Activated CD4-positive, alpha-beta T cell treated with anti-CD3 and anti-CD28 coated beads, Interleukin-2, amount 10 ng/mL, durations not matched to agents 24 days and 14 days (primary cell): ENCODE measurements at regions not wholly inside any gene's neighbourhood (a gene's known extent, or its start where the extent isn't known, plus 50 kb on each side); places are given as distances from the start of the nearest gene placed in this dataset.

Source experiments
- DNase-seq: peaks from one replicate; pipeline ENCODE4 v3.0.0; 2022
- H3K27ac Mint-ChIP-seq: one replicate; pipeline ENCODE4 v1.8.0; 2022; ENCODE audit warnings: mild to moderate bottlenecking, mixed read lengths
- H3K27me3 Mint-ChIP-seq: one replicate; pipeline ENCODE4 v1.8.0; 2022; ENCODE audit warnings: mixed read lengths
- H3K36me3 Mint-ChIP-seq: one replicate; pipeline ENCODE4 v1.8.0; 2022; ENCODE audit warnings: low read depth, mild to moderate bottlenecking, mixed read lengths
- H3K4me1 Mint-ChIP-seq: one replicate; pipeline ENCODE4 v1.8.0; 2021; ENCODE audit warnings: mixed read lengths
- H3K4me3 Mint-ChIP-seq: one replicate; pipeline ENCODE4 v1.8.0; 2022; ENCODE audit warnings: mild to moderate bottlenecking, moderate library complexity, mixed read lengths
- H3K9me3 Mint-ChIP-seq: one replicate; pipeline ENCODE4 v1.8.0; 2021; ENCODE audit warnings: mixed read lengths
- intact Hi-C: fragments of 100-400 bp; cut with micrococcal nuclease; formaldehyde crosslinking; loops from one replicate; pipeline ENCODE4 v1.15.1; 2023

GRCh38 chr5:39867923-39868322 is 443.1 kb upstream of the DAB2 start:
- no peaks in the 10 kb centered on the region for H3K4me1 Mint-ChIP-seq
- intact Hi-C loops: no loop called here
- H3K27ac Mint-ChIP-seq: no peak overlapping the region
- H3K9me3 Mint-ChIP-seq: peaks cover 9% of the 10 kb centered on the region
- no peak overlapping the region for H3K4me3 Mint-ChIP-seq
- no peaks in the 10 kb centered on the region for H3K36me3 Mint-ChIP-seq
- no peaks in the 10 kb centered on the region for H3K27me3 Mint-ChIP-seq
- DNase-seq: no peak

GRCh38 chr5:39863926-39864552 is 439.3 kb upstream of the DAB2 start:
- Mint-ChIP-seq H3K27ac (no peak overlapping the region), H3K36me3 (no peaks in the 10 kb centered on the region), H3K27me3 (no peaks in the 10 kb centered on the region), H3K4me1 (no peaks in the 10 kb centered on the region), H3K4me3 (no peak overlapping the region), H3K9me3 (no peaks in the 10 kb centered on the region)
- intact Hi-C loops: no loop called here
- DNase-seq: no peak

- no peak for DNase-seq
- intact Hi-C loops: no loop called here
- no peak overlapping the region for H3K27ac Mint-ChIP-seq
- no peaks in the 10 kb centered on the region for H3K9me3 Mint-ChIP-seq
- no peaks in the 10 kb centered on the region for H3K4me1 Mint-ChIP-seq
- peaks cover 5% of the 10 kb centered on the region for H3K27me3 Mint-ChIP-seq
- no peaks in the 10 kb centered on the region for H3K36me3 Mint-ChIP-seq
- H3K4me3 Mint-ChIP-seq: no peak overlapping the region
These were observed 432.3 kb upstream of the DAB2 start for GRCh38 chr5:39857041-39857440.

- intact Hi-C loops: no loop called here
- peaks cover 5% of the 10 kb centered on the region for H3K27me3 Mint-ChIP-seq
- H3K27ac Mint-ChIP-seq: no peak overlapping the region
- H3K4me1 Mint-ChIP-seq: no peaks in the 10 kb centered on the region
- H3K9me3 Mint-ChIP-seq: no peaks in the 10 kb centered on the region
- H3K4me3 Mint-ChIP-seq: no peak overlapping the region
- DNase-seq: no peak
- H3K36me3 Mint-ChIP-seq: no peaks in the 10 kb centered on the region
These were observed 430.1 kb upstream of the DAB2 start for GRCh38 chr5:39854771-39855410.

- Mint-ChIP-seq H3K36me3 (no peaks in the 10 kb centered on the region), H3K27me3 (peaks cover 3% of the 10 kb centered on the region), H3K27ac (no peak overlapping the region), H3K4me3 (no peak overlapping the region), H3K4me1 (no peaks in the 10 kb centered on the region), H3K9me3 (no peaks in the 10 kb centered on the region)
- intact Hi-C loops: no loop called here
- DNase-seq: no peak
These were observed 425.5 kb upstream of the DAB2 start for GRCh38 chr5:39850291-39850690.

GRCh38 chr5:39846144-39846543 is 421.4 kb upstream of the DAB2 start:
- Mint-ChIP-seq H3K4me1 (no peaks in the 10 kb centered on the region), H3K9me3 (no peaks in the 10 kb centered on the region), H3K36me3 (no peaks in the 10 kb centered on the region), H3K27ac (no peak overlapping the region), H3K4me3 (no peak overlapping the region), H3K27me3 (peaks cover 4% of the 10 kb centered on the region)
- no peak for DNase-seq
- intact Hi-C loops: no loop called here

GRCh38 chr5:39843767-39844166 is 419.0 kb upstream of the DAB2 start:
- no peaks in the 10 kb centered on the region for H3K9me3 Mint-ChIP-seq
- intact Hi-C loops: no loop called here
- no peaks in the 10 kb centered on the region for H3K4me1 Mint-ChIP-seq

GRCh38 chr5:39835371-39835770 is 410.6 kb upstream of the DAB2 start:
- Mint-ChIP-seq H3K4me1 (no peaks in the 10 kb centered on the region), H3K27ac (no peak overlapping the region), H3K27me3 (no peaks in the 10 kb centered on the region), H3K36me3 (no peaks in the 10 kb centered on the region), H3K9me3 (no peaks in the 10 kb centered on the region), H3K4me3 (no peak overlapping the region)
- intact Hi-C loops: no loop called here
- no peak for DNase-seq

More at GRCh38 chr5:39843767-39844166, 419.0 kb upstream of the DAB2 start:
- Mint-ChIP-seq H3K4me3 (no peak overlapping the region), H3K27ac (no peak overlapping the region), H3K36me3 (no peaks in the 10 kb centered on the region), H3K27me3 (peaks cover 4% of the 10 kb centered on the region)
- no peak for DNase-seq

GRCh38 chr5:39829441-39829840 is 404.7 kb upstream of the DAB2 start:
- no peak for DNase-seq
- H3K4me3 Mint-ChIP-seq: no peak overlapping the region
- no peaks in the 10 kb centered on the region for H3K9me3 Mint-ChIP-seq
- H3K36me3 Mint-ChIP-seq: no peaks in the 10 kb centered on the region
- no peaks in the 10 kb centered on the region for H3K4me1 Mint-ChIP-seq
- intact Hi-C loops: no loop called here
- no peak overlapping the region for H3K27ac Mint-ChIP-seq
- no peaks in the 10 kb centered on the region for H3K27me3 Mint-ChIP-seq

- no peaks in the 10 kb centered on the region for H3K9me3 Mint-ChIP-seq
- no peaks in the 10 kb centered on the region for H3K4me1 Mint-ChIP-seq
- intact Hi-C loops: no loop called here
- H3K27ac Mint-ChIP-seq: no peak overlapping the region
- no peak overlapping the region for H3K4me3 Mint-ChIP-seq
- DNase-seq: no peak
- no peaks in the 10 kb centered on the region for H3K36me3 Mint-ChIP-seq
- H3K27me3 Mint-ChIP-seq: no peaks in the 10 kb centered on the region
These were observed 401.3 kb upstream of the DAB2 start for GRCh38 chr5:39826051-39826450.

GRCh38 chr5:39825301-39825700 is 400.5 kb upstream of the DAB2 start:
- H3K4me3 Mint-ChIP-seq: no peak overlapping the region
- H3K9me3 Mint-ChIP-seq: no peaks in the 10 kb centered on the region
- intact Hi-C loops: no loop called here
- no peaks in the 10 kb centered on the region for H3K4me1 Mint-ChIP-seq
- H3K36me3 Mint-ChIP-seq: no peaks in the 10 kb centered on the region
- no peak for DNase-seq
- H3K27ac Mint-ChIP-seq: no peak overlapping the region
- no peaks in the 10 kb centered on the region for H3K27me3 Mint-ChIP-seq

- no peak for DNase-seq
- Mint-ChIP-seq H3K4me1 (no peaks in the 10 kb centered on the region), H3K9me3 (no peaks in the 10 kb centered on the region), H3K27me3 (no peaks in the 10 kb centered on the region), H3K36me3 (no peaks in the 10 kb centered on the region), H3K4me3 (no peak overlapping the region), H3K27ac (no peak overlapping the region)
- intact Hi-C loops: no loop called here
These were observed 397.2 kb upstream of the DAB2 start for GRCh38 chr5:39822020-39822419.

- Mint-ChIP-seq H3K4me3 (no peak overlapping the region), H3K27ac (no peak overlapping the region), H3K4me1 (no peaks in the 10 kb centered on the region), H3K27me3 (peaks cover 2% of the 10 kb centered on the region), H3K9me3 (no peaks in the 10 kb centered on the region), H3K36me3 (no peaks in the 10 kb centered on the region)
- peak; percentile 19 for DNase-seq
- intact Hi-C loops: no loop called here
These were observed 392.1 kb upstream of the DAB2 start for GRCh38 chr5:39816866-39817265.

GRCh38 chr5:39816156-39816845 is 391.5 kb upstream of the DAB2 start:
- H3K4me3 Mint-ChIP-seq: no peak overlapping the region
- H3K9me3 Mint-ChIP-seq: no peaks in the 10 kb centered on the region
- peak; percentile 10 for DNase-seq
- no peaks in the 10 kb centered on the region for H3K4me1 Mint-ChIP-seq
- peaks cover 2% of the 10 kb centered on the region for H3K27me3 Mint-ChIP-seq
- H3K27ac Mint-ChIP-seq: no peak overlapping the region
- intact Hi-C loops: no loop called here
- no peaks in the 10 kb centered on the region for H3K36me3 Mint-ChIP-seq
